ENCODE measurements at regions not wholly inside any gene's neighbourhood (a gene's known extent, or its start where the extent isn't known, plus 50 kb on each side); places are given as distances from the start of the nearest gene placed in this dataset.
A peak's percentile ranks its signal among the peaks of the same experiment; 100 is the strongest.
"Not testable (repeated sequence)": the region's sequence is repeated elsewhere in the genome, so short reads cannot be mapped to it uniquely, and the experiment has no call there.

GRCh38 chr5:25262221-25262620, 617.4 kb upstream of the CDH10 start:
- no peaks in the 10 kb centered on the region for H3K27me3 ChIP-seq (replicated peaks in 1 of 7)
- DNase-seq: no peak
- no peaks in the 10 kb centered on the region for H3K36me3 ChIP-seq
- peaks cover 0 to 31% (median 15%) of the 10 kb centered on the region in 8 donors for H3K9me3 ChIP-seq
- TF ChIP-seq POLR2A (IDR thresholded peaks at IDR 0.05): no peak
- no peaks in the 10 kb centered on the region for H3K4me1 ChIP-seq
- WGBS, 5 donors: 63 to 84% (median 79%) methylated on average over 2 of the region's 2 CpGs
- intact Hi-C loops (cut with DNase I; ENCODE audit: low total_unique reads): no loop called here
- H3K4me3 ChIP-seq: no peak overlapping the region
- no peak overlapping the region for H3K27ac ChIP-seq

- TF ChIP-seq POLR2A (IDR thresholded peaks at IDR 0.05) (no peak), POLR2AphosphoS5 (IDR thresholded peaks at IDR 0.05) (no peak), CTCF (IDR thresholded peaks at IDR 0.05 in 8 of 11, conservative IDR thresholded peaks at IDR 0.05 in 3 of 11) (no peak)
Observed at GRCh38 chr5:25255128-25255527, 610.4 kb upstream of the CDH10 start.

GRCh38 chr5:25241981-25242380, 597.2 kb upstream of the CDH10 start:
- WGBS, 5 donors: 59 to 81% (median 72%) methylated on average over 4 of the region's 4 CpGs
- no peak for DNase-seq

More at GRCh38 chr5:25255128-25255527, 610.4 kb upstream of the CDH10 start:
- Histone ChIP-seq H3K27me3 (replicated peaks in 1 of 7) (no peaks in the 10 kb centered on the region), H3K4me1 (no peaks in the 10 kb centered on the region), H3K36me3 (no peaks in the 10 kb centered on the region), H3K9me3 (peaks cover 0 to 17% (median 2%) of the 10 kb centered on the region in 8 donors), H3K4me3 (no peak overlapping the region), H3K27ac (no peak overlapping the region)
- intact Hi-C loops (cut with DNase I; ENCODE audit: low total_unique reads): no loop called here
- WGBS, 5 donors: 53 to 67% (median 64%) methylated on average over 1 of the region's 1 CpG
- no peak for DNase-seq

GRCh38 chr5:25238720-25239119, 593.9 kb upstream of the CDH10 start:
- 86 to 96% (median 94%) methylated on average over 4 of the region's 4 CpGs for WGBS, 5 donors
- H3K4me3 ChIP-seq; intact Hi-C loops (cut with DNase I; ENCODE audit: low total_unique reads); H3K36me3 ChIP-seq; DNase-seq; H3K27me3 ChIP-seq (replicated peaks in 1 of 7); H3K27ac ChIP-seq; H3K4me1 ChIP-seq: not testable (repeated sequence)
- H3K9me3 ChIP-seq: peaks cover 0 to 20% (median under 1%) of the 10 kb centered on the region in 8 donors

More at GRCh38 chr5:25241981-25242380, 597.2 kb upstream of the CDH10 start:
- no peak for TF ChIP-seq POLR2AphosphoS5 (IDR thresholded peaks at IDR 0.05)
- intact Hi-C loops (cut with DNase I; ENCODE audit: low total_unique reads): no loop called here
- Histone ChIP-seq H3K27me3 (replicated peaks in 1 of 7) (no peaks in the 10 kb centered on the region), H3K27ac (no peak overlapping the region), H3K4me3 (no peak overlapping the region), H3K9me3 (peaks cover 0 to 20% (median 6%) of the 10 kb centered on the region in 8 donors), H3K36me3 (no peaks in the 10 kb centered on the region), H3K4me1 (no peaks in the 10 kb centered on the region)

GRCh38 chr5:25224316-25224982, 579.7 kb upstream of the CDH10 start:
- Histone ChIP-seq H3K27me3 (replicated peaks in 1 of 7) (no peaks in the 10 kb centered on the region), H3K36me3 (no peaks in the 10 kb centered on the region), H3K27ac (no peak overlapping the region), H3K9me3 (peaks cover 0 to 7% (median 0%) of the 10 kb centered on the region in 8 donors), H3K4me1 (no peaks in the 10 kb centered on the region), H3K4me3 (no peak overlapping the region)
- TF ChIP-seq CTCF (IDR thresholded peaks at IDR 0.05 in 8 of 11, conservative IDR thresholded peaks at IDR 0.05 in 3 of 11): no peak
- no peak for TF ChIP-seq POLR2A (IDR thresholded peaks at IDR 0.05)
- TF ChIP-seq POLR2AphosphoS5 (IDR thresholded peaks at IDR 0.05): no peak
- 60 to 75% (median 69%) methylated on average over 10 of the region's 10 CpGs for WGBS, 5 donors
- no peak for DNase-seq
- intact Hi-C loops (cut with DNase I; ENCODE audit: low total_unique reads): no loop called here

- intact Hi-C loops (cut with DNase I; ENCODE audit: low total_unique reads); H3K27ac ChIP-seq; H3K4me3 ChIP-seq; H3K36me3 ChIP-seq; H3K4me1 ChIP-seq; H3K27me3 ChIP-seq (replicated peaks in 1 of 7): not testable (repeated sequence)
- WGBS, 5 donors: 90 to 100% (median 94%) methylated on average over 1 to 23 of the region's 23 CpGs
- DNase-seq: peak; percentile 62
- peaks cover 0 to 37% (median 18%) of the 10 kb centered on the region in 8 donors for H3K9me3 ChIP-seq
Observed at GRCh38 chr5:25199902-25200301, 555.1 kb upstream of the CDH10 start.
